ENCODE measurements at regions not wholly inside any gene's neighbourhood (a gene's known extent, or its start where the extent isn't known, plus 50 kb on each side); places are given as distances from the start of the nearest gene placed in this dataset.

GRCh38 chr9:74205056-74205455, 292.1 kb upstream of the RORB start:
- no peak for TF ChIP-seq CTCF (IDR thresholded peaks at IDR 0.05 in 4 of 5, conservative IDR thresholded peaks at IDR 0.05 in 1 of 5)
- no peak for TF ChIP-seq POLR2A (IDR thresholded peaks at IDR 0.05)

Measured in gastrocnemius medialis (tissue), 4 donors.